B cell (primary cell): ENCODE measurements at regions not wholly inside any gene's neighbourhood (a gene's known extent, or its start where the extent isn't known, plus 50 kb on each side); places are given as distances from the start of the nearest gene placed in this dataset.

Experiments used
- ATAC-seq: fragments of 200-7000 bp; cut with Tn5 transposase; one replicate; pipeline ENCODE4 v1.10.0; 2021; ENCODE audit warnings: low read depth, mild to moderate bottlenecking, moderate number of reproducible peaks, moderate library complexity
- CTCF ChIA-PET: fragments of 350-600 bp; sonication (Branson Sonifier 250); formaldehyde crosslinking; loops from one replicate; lab custom pipeline; 2021; ENCODE audit warnings: antibody characterized with exemption, inconsistent platforms; lab: Charles Lee
- POLR2A ChIA-PET: fragments of 350-600 bp; sonication (Branson Sonifier 250); formaldehyde crosslinking; loops from one replicate; lab custom pipeline; 2021; ENCODE audit warnings: antibody characterized with exemption; lab: Charles Lee
- DNase-seq: peaks from one replicate; pipeline ENCODE4 v3.0.0; 2013
- H2AFZ ChIP-seq: 2 replicates; pipeline ENCODE4 v1.6.1; 2012; ENCODE audit warnings: mild to moderate bottlenecking, low read depth, low read length; ENCODE audit not compliant: insufficient read depth, poor library complexity, severe bottlenecking
- H3K27ac ChIP-seq, 2 donors: 1 replicate in 1 of 2; 2 replicates in 1 of 2; pipeline ENCODE4 v1.5.1; 2012 to 2013; ENCODE audit warnings: low read length in 2 of 2, mild to moderate bottlenecking in 2 of 2, moderate library complexity in 1 of 2
- H3K27me3 ChIP-seq, 4 experiments: fragments of 200-600 bp in 1 of 4; sonication (generic) in 1 of 4; replicated peaks in 1 of 4; 1 replicate in 2 of 4; 2 replicates in 2 of 4; pipeline versions ENCODE4 v1.6.1 to v1.7.0; 2013 to 2016; ENCODE audit warnings: low read length in 3 of 4, mild to moderate bottlenecking in 2 of 4, mixed read lengths in 1 of 4, moderate library complexity in 1 of 4; ENCODE audit not compliant: insufficient read depth in 4 of 4, control insufficient read depth in 3 of 4; ENCODE audit errors: control extremely low read depth in 1 of 4
- H3K36me3 ChIP-seq, 2 experiments: replicated peaks in 1 of 2; 1 replicate in 1 of 2; 2 replicates in 1 of 2; pipeline versions ENCODE4 v1.6.1 to v1.7.1; 2013; ENCODE audit warnings: low read length in 1 of 2; ENCODE audit not compliant: insufficient read depth in 2 of 2, control insufficient read depth in 1 of 2; ENCODE audit errors: control extremely low read depth in 1 of 2, extremely low read depth in 1 of 2
- H3K4me1 ChIP-seq, 2 donors: fragments of 200-600 bp in 1 of 2; sonication (generic) in 1 of 2; 1 replicate in 1 of 2; 2 replicates in 1 of 2; pipeline versions ENCODE4 v1.5.1 to v1.6.1; 2013 to 2017; ENCODE audit warnings: low read length in 2 of 2; ENCODE audit not compliant: control insufficient read depth in 2 of 2, insufficient read depth in 2 of 2
- H3K4me2 ChIP-seq: replicated peaks from 2 replicates; pipeline ENCODE3; 2012; ENCODE audit warnings: mild to moderate bottlenecking, low read depth, low read length; ENCODE audit not compliant: poor library complexity, severe bottlenecking
- H3K4me3 ChIP-seq, 5 experiments: fragments of 200-600 bp in 1 of 5; sonication (generic) in 1 of 5; 1 replicate in 3 of 5; 2 replicates in 2 of 5; pipeline versions ENCODE4 v1.5.1 to v1.7.0; 2011 to 2016; ENCODE audit warnings: low read length in 4 of 5, mild to moderate bottlenecking in 4 of 5, low read depth in 2 of 5, control low read depth in 1 of 5, moderate library complexity in 1 of 5; ENCODE audit not compliant: insufficient read depth in 1 of 5; ENCODE audit errors: control extremely low read depth in 1 of 5, extremely low read depth in 1 of 5
- H3K79me2 ChIP-seq: fragments of 200-600 bp; sonication (generic); one replicate; pipeline ENCODE4 v1.6.0; 2016; ENCODE audit warnings: low read length; ENCODE audit not compliant: control insufficient read depth, insufficient read depth
- H3K9ac ChIP-seq: fragments of 200-600 bp; sonication (generic); 2 replicates; pipeline ENCODE4 v1.6.1; 2017; ENCODE audit warnings: mild to moderate bottlenecking, low read length, moderate library complexity
- H3K9me3 ChIP-seq, 3 donors: one replicate each; pipeline versions ENCODE4 v1.6.1 to v1.7.1; 2013; ENCODE audit warnings: low read length in 2 of 3; ENCODE audit not compliant: control insufficient read depth in 2 of 3, insufficient read depth in 1 of 3; ENCODE audit errors: control extremely low read depth in 1 of 3
- H4K20me1 ChIP-seq: 2 replicates; pipeline ENCODE4 v1.6.0; 2012; ENCODE audit warnings: mild to moderate bottlenecking, low read length; ENCODE audit not compliant: insufficient read depth, control insufficient read depth, poor library complexity, severe bottlenecking
- H3K27ac Mint-ChIP-seq: one replicate; pipeline ENCODE4 v1.8.0; 2021; ENCODE audit warnings: mixed read lengths
- H3K27me3 Mint-ChIP-seq: one replicate; pipeline ENCODE4 v1.8.0; 2021; ENCODE audit warnings: mixed read lengths
- H3K4me1 Mint-ChIP-seq: one replicate; pipeline ENCODE4 v1.8.0; 2021; ENCODE audit warnings: mixed read lengths
- H3K4me3 Mint-ChIP-seq: one replicate; pipeline ENCODE4 v1.8.0; 2021; ENCODE audit warnings: mixed read lengths
- H3K9me3 Mint-ChIP-seq: one replicate; pipeline ENCODE4 v1.8.0; 2022; ENCODE audit warnings: mixed read lengths; ENCODE audit not compliant: insufficient read depth
- EZH2 ChIP-seq: IDR thresholded peaks from 2 replicates; pipeline ENCODE4 v1.6.1; 2012; ENCODE audit warnings: borderline replicate concordance, low read depth, mild to moderate bottlenecking, moderate library complexity, low read length; ENCODE audit not compliant: insufficient read depth, poor library complexity, severe bottlenecking
- WGBS: methylation state at CpG from one replicate; pipeline ENCODE4 v1.1.5; 2013; ENCODE audit warnings: missing lambda C conversion rate; ENCODE audit not compliant: insufficient coverage; 5-methylcytosine and 5-hydroxymethylcytosine counted together
- intact Hi-C: fragments of 100-400 bp; cut with micrococcal nuclease; formaldehyde crosslinking; loops from one replicate; pipeline ENCODE4 v1.10.0; 2022
- TF ChIP-seq, protein P1 (sequence below): fragments of 200-600 bp; IDR thresholded peaks from one replicate; pipeline ENCODE4 v1.8.0; 2022; ENCODE audit warnings: antibody characterized with exemption, mild to moderate bottlenecking

DNA sequence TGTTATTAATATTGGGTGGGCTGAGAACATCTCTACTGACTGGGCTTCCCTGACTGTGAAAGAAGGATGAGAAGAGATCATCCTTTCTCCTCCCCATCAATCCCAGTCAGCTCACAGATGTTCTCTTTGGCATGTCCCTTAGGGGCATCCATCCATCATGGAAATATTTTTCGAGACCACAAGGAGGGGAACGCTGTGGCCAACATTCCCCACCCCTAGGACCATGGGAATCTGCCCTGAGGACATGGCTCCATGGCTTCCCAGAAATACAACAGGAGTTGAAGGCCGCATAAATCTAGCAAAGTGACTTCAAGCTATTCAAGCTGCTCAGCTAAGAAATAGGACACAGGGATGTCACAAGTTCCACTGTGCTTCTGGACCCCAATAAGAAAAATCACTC is 456.8 kb downstream of the MED13L start:
- CTCF ChIA-PET: no interaction called here
- 58% methylated on average over 3 of the region's 3 CpGs for WGBS

GRCh38 chr12:115818973-115819372 is 458.5 kb downstream of the MED13L start:
- Histone ChIP-seq H3K4me2 (no peak overlapping the region), H3K9me3 (no peaks in the 10 kb centered on the region), H3K27ac (no peak overlapping the region), H3K27me3 (no peaks in the 10 kb centered on the region), H2AFZ (no peak overlapping the region), H3K4me3 (no peak overlapping the region), H3K9ac (no peak overlapping the region), H3K4me1 (no peaks in the 10 kb centered on the region), H3K79me2 (no peaks in the 10 kb centered on the region), H3K36me3 (no peaks in the 10 kb centered on the region), H4K20me1 (no peaks in the 10 kb centered on the region)
- H3K4me1 Mint-ChIP-seq: no peaks in the 10 kb centered on the region
- no peak for ATAC-seq
- no CpG with 5 or more reads among the region's 5 CpGs for WGBS
- intact Hi-C loops: no loop called here
- H3K27ac Mint-ChIP-seq: no peak overlapping the region
- H3K27me3 Mint-ChIP-seq: peaks cover 26% of the 10 kb centered on the region
- TF ChIP-seq EZH2: no peak
- TF ChIP-seq, protein P1, sequence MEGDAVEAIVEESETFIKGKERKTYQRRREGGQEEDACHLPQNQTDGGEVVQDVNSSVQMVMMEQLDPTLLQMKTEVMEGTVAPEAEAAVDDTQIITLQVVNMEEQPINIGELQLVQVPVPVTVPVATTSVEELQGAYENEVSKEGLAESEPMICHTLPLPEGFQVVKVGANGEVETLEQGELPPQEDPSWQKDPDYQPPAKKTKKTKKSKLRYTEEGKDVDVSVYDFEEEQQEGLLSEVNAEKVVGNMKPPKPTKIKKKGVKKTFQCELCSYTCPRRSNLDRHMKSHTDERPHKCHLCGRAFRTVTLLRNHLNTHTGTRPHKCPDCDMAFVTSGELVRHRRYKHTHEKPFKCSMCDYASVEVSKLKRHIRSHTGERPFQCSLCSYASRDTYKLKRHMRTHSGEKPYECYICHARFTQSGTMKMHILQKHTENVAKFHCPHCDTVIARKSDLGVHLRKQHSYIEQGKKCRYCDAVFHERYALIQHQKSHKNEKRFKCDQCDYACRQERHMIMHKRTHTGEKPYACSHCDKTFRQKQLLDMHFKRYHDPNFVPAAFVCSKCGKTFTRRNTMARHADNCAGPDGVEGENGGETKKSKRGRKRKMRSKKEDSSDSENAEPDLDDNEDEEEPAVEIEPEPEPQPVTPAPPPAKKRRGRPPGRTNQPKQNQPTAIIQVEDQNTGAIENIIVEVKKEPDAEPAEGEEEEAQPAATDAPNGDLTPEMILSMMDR: no peak
- ChIA-PET CTCF (no interaction called here), POLR2A (no interaction called here)
- no peaks in the 10 kb centered on the region for H3K9me3 Mint-ChIP-seq
- H3K4me3 Mint-ChIP-seq: no peak overlapping the region
- no peak for DNase-seq

More for the DNA sequence above, 456.8 kb downstream of the MED13L start:
- DNase-seq (no peak), ATAC-seq (no peak)
- Mint-ChIP-seq H3K4me3 (no peak overlapping the region), H3K9me3 (no peaks in the 10 kb centered on the region), H3K4me1 (no peaks in the 10 kb centered on the region), H3K27me3 (peaks cover 28% of the 10 kb centered on the region), H3K27ac (no peak overlapping the region)
- H3K4me1 ChIP-seq: no peaks in the 10 kb centered on the region
- H3K27me3 ChIP-seq: no peaks in the 10 kb centered on the region
- intact Hi-C loops: no loop called here
- no peak overlapping the region for H3K27ac ChIP-seq
- peaks cover 0 to 8% (median 0%) of the 10 kb centered on the region in 3 donors for H3K9me3 ChIP-seq
- H3K36me3 ChIP-seq: no peaks in the 10 kb centered on the region
- no peak overlapping the region for H3K4me2 ChIP-seq
- H2AFZ ChIP-seq: no peak overlapping the region
- POLR2A ChIA-PET: no interaction called here
- H3K4me3 ChIP-seq: no peak overlapping the region
- TF ChIP-seq EZH2: no peak
- TF ChIP-seq, protein P1: no peak
- H3K79me2 ChIP-seq: no peaks in the 10 kb centered on the region
- no peak overlapping the region for H3K9ac ChIP-seq
- no peaks in the 10 kb centered on the region for H4K20me1 ChIP-seq
